HG02678 (cell line): ENCODE measurements at regions not wholly inside any gene's neighbourhood (a gene's known extent, or its start where the extent isn't known, plus 50 kb on each side); places are given as distances from the start of the nearest gene placed in this dataset.
"Not testable (repeated sequence)": the region's sequence is repeated elsewhere in the genome, so short reads cannot be mapped to it uniquely, and the experiment has no call there.

ENCODE experiments used
- ATAC-seq: cut with Tn5 transposase; IDR thresholded peaks from one replicate; pipeline ENCODE4 v1.9.1; 2021; ENCODE audit warnings: mild to moderate bottlenecking, moderate library complexity; ENCODE audit not compliant: unreplicated experiment

GRCh38 chr18:22728481-22729105 lies 204.5 kb upstream of the RBBP8 start:
- ATAC-seq: no peak

GRCh38 chr18:22731398-22731797 lies 201.7 kb upstream of the RBBP8 start:
- ATAC-seq: no peak

- ATAC-seq: no peak
Observed at GRCh38 chr18:22734105-22734661, 198.9 kb upstream of the RBBP8 start.

- ATAC-seq: no peak
Observed at GRCh38 chr18:22734791-22735627, 198.1 kb upstream of the RBBP8 start.

GRCh38 chr18:22737054-22737453 lies 196.1 kb upstream of the RBBP8 start:
- no peak for ATAC-seq

- no peak for ATAC-seq
Observed at GRCh38 chr18:22739061-22739642, 194.0 kb upstream of the RBBP8 start.

- no peak for ATAC-seq
Observed at GRCh38 chr18:22739789-22740188, 193.3 kb upstream of the RBBP8 start.

- ATAC-seq: no peak
Observed at GRCh38 chr18:22741318-22741717, 191.8 kb upstream of the RBBP8 start.

- ATAC-seq: no peak
Observed at GRCh38 chr18:22742409-22742808, 190.7 kb upstream of the RBBP8 start.

- ATAC-seq: no peak
Observed at GRCh38 chr18:22745966-22746365, 187.2 kb upstream of the RBBP8 start.

- ATAC-seq: no peak
Observed at GRCh38 chr18:22752014-22752413, 181.1 kb upstream of the RBBP8 start.

- no peak for ATAC-seq
Observed at GRCh38 chr18:22753130-22753831, 179.8 kb upstream of the RBBP8 start.

GRCh38 chr18:22764005-22764404 lies 169.1 kb upstream of the RBBP8 start:
- ATAC-seq: not testable (repeated sequence)

- ATAC-seq: no peak
Observed at GRCh38 chr18:22765896-22766295, 167.2 kb upstream of the RBBP8 start.

GRCh38 chr18:22767653-22768052 lies 165.5 kb upstream of the RBBP8 start:
- ATAC-seq: no peak

GRCh38 chr18:22773944-22774343 lies 159.2 kb upstream of the RBBP8 start:
- ATAC-seq: no peak

GRCh38 chr18:22778996-22779395 lies 154.1 kb upstream of the RBBP8 start:
- ATAC-seq: no peak

GRCh38 chr18:22783245-22783644 lies 149.9 kb upstream of the RBBP8 start:
- no peak for ATAC-seq

- ATAC-seq: no peak
Observed at GRCh38 chr18:22783662-22784076, 149.5 kb upstream of the RBBP8 start.

GRCh38 chr18:22789052-22789451 lies 144.1 kb upstream of the RBBP8 start:
- ATAC-seq: no peak

- ATAC-seq: no peak
Observed at GRCh38 chr18:22789600-22789999, 143.5 kb upstream of the RBBP8 start.
